IPS-15b (cell line): ENCODE measurements at regions not wholly inside any gene's neighbourhood (a gene's known extent, or its start where the extent isn't known, plus 50 kb on each side); places are given as distances from the start of the nearest gene placed in this dataset.

Experiments used
- H3K27me3 ChIP-seq: one replicate; pipeline ENCODE4 v1.6.1; 2013; ENCODE audit warnings: low read length; ENCODE audit not compliant: control insufficient read depth, insufficient read depth
- H3K36me3 ChIP-seq: one replicate; pipeline ENCODE4 v1.6.1; 2013; ENCODE audit warnings: low read length; ENCODE audit not compliant: control insufficient read depth, insufficient read depth
- H3K4me1 ChIP-seq: one replicate; pipeline ENCODE4 v1.6.1; 2013; ENCODE audit warnings: mild to moderate bottlenecking, low read length; ENCODE audit not compliant: control insufficient read depth, insufficient read depth
- H3K4me3 ChIP-seq: one replicate; pipeline ENCODE4 v1.5.1; 2013; ENCODE audit warnings: low read depth, low read length
- H3K9ac ChIP-seq: one replicate; pipeline ENCODE4 v1.6.1; 2013; ENCODE audit warnings: low read depth, mild to moderate bottlenecking, low read length
- H3K9me3 ChIP-seq: one replicate; pipeline ENCODE4 v1.6.1; 2013; ENCODE audit warnings: mild to moderate bottlenecking, low read length; ENCODE audit not compliant: control insufficient read depth, insufficient read depth

- Histone ChIP-seq H3K9me3 (no peaks in the 10 kb centered on the region), H3K27me3 (no peaks in the 10 kb centered on the region), H3K9ac (no peak overlapping the region), H3K4me3 (no peak overlapping the region), H3K4me1 (no peaks in the 10 kb centered on the region), H3K36me3 (no peaks in the 10 kb centered on the region)
These were observed 274.7 kb downstream of the DAD1 start for GRCh38 chr14:22314183-22314820.

- no peaks in the 10 kb centered on the region for H3K9me3 ChIP-seq
- H3K4me1 ChIP-seq: no peaks in the 10 kb centered on the region
- H3K9ac ChIP-seq: no peak overlapping the region
- H3K36me3 ChIP-seq: no peaks in the 10 kb centered on the region
- no peaks in the 10 kb centered on the region for H3K27me3 ChIP-seq
- no peak overlapping the region for H3K4me3 ChIP-seq
These were observed 275.7 kb downstream of the DAD1 start for GRCh38 chr14:22313172-22313801.

- Histone ChIP-seq H3K9me3 (no peaks in the 10 kb centered on the region), H3K9ac (no peak overlapping the region), H3K4me3 (no peak overlapping the region), H3K27me3 (no peaks in the 10 kb centered on the region), H3K36me3 (no peaks in the 10 kb centered on the region), H3K4me1 (no peaks in the 10 kb centered on the region)
These were observed 277.4 kb downstream of the DAD1 start for GRCh38 chr14:22311636-22312035.

GRCh38 chr14:22305607-22306006 is 283.4 kb downstream of the DAD1 start:
- no peaks in the 10 kb centered on the region for H3K4me1 ChIP-seq
- no peak overlapping the region for H3K4me3 ChIP-seq
- no peaks in the 10 kb centered on the region for H3K27me3 ChIP-seq
- H3K9ac ChIP-seq: no peak overlapping the region
- no peaks in the 10 kb centered on the region for H3K36me3 ChIP-seq
- no peaks in the 10 kb centered on the region for H3K9me3 ChIP-seq

DNA sequence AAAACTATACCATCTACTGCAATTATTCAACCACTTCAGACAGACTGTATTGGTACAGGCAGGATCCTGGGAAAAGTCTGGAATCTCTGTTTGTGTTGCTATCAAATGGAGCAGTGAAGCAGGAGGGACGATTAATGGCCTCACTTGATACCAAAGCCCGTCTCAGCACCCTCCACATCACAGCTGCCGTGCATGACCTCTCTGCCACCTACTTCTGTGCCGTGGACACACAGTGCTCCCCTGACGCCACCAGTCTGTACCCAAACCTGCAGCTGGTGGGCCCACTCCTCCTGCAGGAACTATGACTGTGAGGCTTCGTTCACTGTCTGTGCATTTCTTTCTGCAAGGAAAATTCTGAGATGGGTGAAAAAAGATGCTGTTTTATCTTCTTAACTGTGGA is 284.7 kb downstream of the DAD1 start:
- Histone ChIP-seq H3K9ac (no peak overlapping the region), H3K4me3 (no peak overlapping the region), H3K36me3 (no peaks in the 10 kb centered on the region), H3K9me3 (no peaks in the 10 kb centered on the region), H3K27me3 (no peaks in the 10 kb centered on the region), H3K4me1 (no peaks in the 10 kb centered on the region)

DNA sequence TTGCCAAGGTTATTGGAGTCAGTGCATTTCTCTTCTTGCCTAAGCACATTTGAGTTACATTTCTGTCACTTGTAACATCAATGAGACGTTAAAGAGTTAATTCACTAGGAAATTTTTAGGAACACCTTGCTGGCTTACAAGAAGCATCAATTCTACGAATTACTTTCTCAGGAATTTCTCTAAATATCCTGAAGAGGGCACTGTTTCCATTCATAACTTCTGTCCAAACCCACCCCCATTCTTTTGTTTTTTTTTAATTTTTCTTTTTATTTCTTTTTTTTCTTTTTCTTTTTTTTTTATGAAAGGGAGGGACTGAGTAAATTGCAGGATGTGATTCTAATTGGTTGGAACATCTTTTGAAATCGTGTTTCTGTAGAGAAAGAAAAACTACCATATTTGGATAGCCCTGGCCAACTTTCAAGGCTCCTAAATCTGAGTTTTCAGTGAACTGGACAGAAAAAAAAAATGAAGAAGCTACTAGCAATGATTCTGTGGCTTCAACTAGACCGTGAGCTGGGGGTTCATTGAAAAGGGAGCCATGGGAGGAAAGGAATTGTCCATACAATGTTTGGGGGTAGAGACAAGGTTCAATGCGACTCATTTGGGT is 285.3 kb downstream of the DAD1 start:
- no peaks in the 10 kb centered on the region for H3K27me3 ChIP-seq
- H3K9me3 ChIP-seq: no peaks in the 10 kb centered on the region
- H3K4me3 ChIP-seq: no peak overlapping the region
- no peak overlapping the region for H3K9ac ChIP-seq
- no peaks in the 10 kb centered on the region for H3K36me3 ChIP-seq
- no peaks in the 10 kb centered on the region for H3K4me1 ChIP-seq

- Histone ChIP-seq H3K27me3 (no peaks in the 10 kb centered on the region), H3K36me3 (no peaks in the 10 kb centered on the region), H3K9me3 (no peaks in the 10 kb centered on the region), H3K9ac (no peak overlapping the region), H3K4me1 (no peaks in the 10 kb centered on the region), H3K4me3 (no peak overlapping the region)
These were observed 288.4 kb downstream of the DAD1 start for GRCh38 chr14:22300646-22301045.

DNA sequence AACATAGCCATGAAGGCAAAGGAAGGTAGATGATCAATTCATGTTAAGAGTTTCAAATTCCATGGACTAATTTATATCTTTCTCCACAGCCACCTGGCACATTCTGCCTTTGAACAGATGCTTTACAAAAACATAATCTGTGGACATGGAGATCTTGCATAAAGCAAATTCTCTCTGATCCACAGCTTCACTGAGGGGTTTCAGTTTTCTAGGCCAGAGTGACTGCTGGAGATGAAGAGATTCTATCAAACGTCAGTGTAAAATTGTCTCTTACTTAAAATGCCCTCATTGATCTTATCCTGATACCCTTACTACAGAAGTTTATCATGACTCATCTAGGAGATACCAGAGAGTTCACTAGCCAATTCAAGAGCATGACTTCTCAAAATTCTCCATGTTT is 291.6 kb downstream of the DAD1 start:
- Histone ChIP-seq H3K4me1 (peaks cover 16% of the 10 kb centered on the region), H3K9ac (no peak overlapping the region), H3K27me3 (no peaks in the 10 kb centered on the region), H3K9me3 (no peaks in the 10 kb centered on the region), H3K4me3 (no peak overlapping the region), H3K36me3 (no peaks in the 10 kb centered on the region)

GRCh38 chr14:22296722-22297121 is 292.3 kb downstream of the DAD1 start:
- Histone ChIP-seq H3K4me3 (no peak overlapping the region), H3K36me3 (no peaks in the 10 kb centered on the region), H3K9me3 (no peaks in the 10 kb centered on the region), H3K9ac (no peak overlapping the region), H3K4me1 (peaks cover 16% of the 10 kb centered on the region), H3K27me3 (no peaks in the 10 kb centered on the region)

- Histone ChIP-seq H3K9me3 (no peaks in the 10 kb centered on the region), H3K36me3 (no peaks in the 10 kb centered on the region), H3K4me1 (peaks cover 16% of the 10 kb centered on the region), H3K27me3 (no peaks in the 10 kb centered on the region), H3K9ac (no peak overlapping the region), H3K4me3 (no peak overlapping the region)
These were observed 292.9 kb downstream of the DAD1 start for GRCh38 chr14:22296088-22296487.

GRCh38 chr14:22291406-22291805 is 297.6 kb downstream of the DAD1 start:
- no peaks in the 10 kb centered on the region for H3K9me3 ChIP-seq
- no peak overlapping the region for H3K9ac ChIP-seq
- H3K27me3 ChIP-seq: no peaks in the 10 kb centered on the region
- peaks cover 16% of the 10 kb centered on the region for H3K4me1 ChIP-seq
- H3K4me3 ChIP-seq: no peak overlapping the region
- no peaks in the 10 kb centered on the region for H3K36me3 ChIP-seq

DNA sequence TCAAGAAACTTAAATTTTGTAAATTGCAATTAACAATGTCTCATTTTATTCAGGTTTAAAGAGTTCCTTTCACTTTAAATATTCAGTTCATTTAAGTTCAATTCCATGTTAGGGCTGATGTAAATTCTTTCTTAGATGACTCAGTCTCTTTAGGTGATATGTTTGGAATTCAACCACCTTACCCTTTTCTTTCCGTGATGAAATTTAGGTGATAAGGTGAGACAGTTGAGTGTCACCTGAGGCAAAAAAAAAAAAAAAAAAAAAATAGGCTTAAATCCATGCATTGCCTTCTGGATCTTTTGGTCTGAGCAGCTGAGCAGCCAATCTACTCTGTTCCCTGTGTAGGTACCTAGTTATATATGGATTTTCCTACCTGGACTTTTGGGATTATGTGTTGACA is 299.5 kb downstream of the DAD1 start:
- Histone ChIP-seq H3K36me3 (no peaks in the 10 kb centered on the region), H3K4me3 (no peak overlapping the region)

More for the DNA sequence above, 299.5 kb downstream of the DAD1 start:
- Histone ChIP-seq H3K4me1 (peaks cover 11% of the 10 kb centered on the region), H3K9me3 (no peaks in the 10 kb centered on the region), H3K27me3 (no peaks in the 10 kb centered on the region), H3K9ac (no peak overlapping the region)
